ENCODE measurements at regions not wholly inside any gene's neighbourhood (a gene's known extent, or its start where the extent isn't known, plus 50 kb on each side); places are given as distances from the start of the nearest gene placed in this dataset.

GRCh38 chr5:72624641-72625236 lies 117.5 kb upstream of the ZNF366 start:
- TF ChIP-seq CTCF (IDR thresholded peaks at IDR 0.05), result no peak
- TF ChIP-seq EP300 (IDR thresholded peaks at IDR 0.05), result no peak
